Duodenal mucosa (tissue), 2 donors: ENCODE measurements at regions not wholly inside any gene's neighbourhood (a gene's known extent, or its start where the extent isn't known, plus 50 kb on each side); places are given as distances from the start of the nearest gene placed in this dataset.

Source experiments
- H3K27ac ChIP-seq: one replicate; pipeline ENCODE4 v1.7.0; 2013; ENCODE audit warnings: low read depth, low read length
- H3K27me3 ChIP-seq, 2 donors: one replicate each; pipeline ENCODE4 v1.7.0; 2013; ENCODE audit warnings: low read length in 2 of 2, control low read depth in 1 of 2; ENCODE audit not compliant: insufficient read depth in 2 of 2, control insufficient read depth in 1 of 2
- H3K36me3 ChIP-seq, 2 donors: one replicate each; pipeline ENCODE4 v1.7.0; 2013; ENCODE audit warnings: low read length in 2 of 2, control low read depth in 1 of 2; ENCODE audit not compliant: insufficient read depth in 2 of 2, control insufficient read depth in 1 of 2
- H3K4me1 ChIP-seq, 2 donors: one replicate each; pipeline ENCODE4 v1.7.0; 2013; ENCODE audit warnings: low read length in 2 of 2, control low read depth in 1 of 2; ENCODE audit not compliant: insufficient read depth in 2 of 2, control insufficient read depth in 1 of 2
- H3K4me3 ChIP-seq, 2 donors: one replicate each; pipeline ENCODE4 v1.7.0; 2013; ENCODE audit warnings: low read length in 2 of 2, low read depth in 1 of 2
- H3K9ac ChIP-seq, 2 donors: one replicate each; pipeline ENCODE4 v1.7.0; 2013; ENCODE audit warnings: low read length in 2 of 2, low read depth in 1 of 2
- H3K9me3 ChIP-seq, 2 donors: one replicate each; pipeline ENCODE4 v1.7.0; 2013; ENCODE audit warnings: low read length in 2 of 2, control low read depth in 1 of 2; ENCODE audit not compliant: control insufficient read depth in 1 of 2

DNA sequence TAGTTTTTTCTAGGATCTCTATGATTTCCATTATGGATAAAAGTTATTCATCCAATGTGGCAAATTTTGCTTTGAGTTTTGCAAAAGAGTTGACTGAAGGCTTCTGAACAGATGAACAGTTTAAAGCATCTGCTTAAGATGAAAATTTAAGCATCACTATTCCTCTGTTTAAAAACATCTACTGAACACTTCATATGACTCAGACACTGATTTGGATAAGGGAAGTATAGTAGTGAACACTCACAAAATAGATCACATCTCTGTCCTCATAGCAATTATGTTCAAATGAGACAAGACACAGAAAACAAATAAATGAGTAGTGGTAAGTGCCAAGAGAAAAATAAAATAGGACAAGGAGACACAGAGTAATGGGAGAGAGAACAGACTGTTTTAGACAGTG lies 157.3 kb downstream of the MBL2 start:
- H3K4me3 ChIP-seq: no peak overlapping the region
- H3K27me3 ChIP-seq: no peaks in the 10 kb centered on the region
- H3K36me3 ChIP-seq: no peaks in the 10 kb centered on the region
- H3K9me3 ChIP-seq: no peaks in the 10 kb centered on the region
- H3K9ac ChIP-seq: no peak overlapping the region
- H3K27ac ChIP-seq: no peak overlapping the region
- H3K4me1 ChIP-seq: no peaks in the 10 kb centered on the region

GRCh38 chr10:52615756-52616394 lies 156.7 kb downstream of the MBL2 start:
- no peaks in the 10 kb centered on the region for H3K9me3 ChIP-seq
- no peaks in the 10 kb centered on the region for H3K27me3 ChIP-seq
- H3K36me3 ChIP-seq: no peaks in the 10 kb centered on the region
- H3K9ac ChIP-seq: no peak overlapping the region
- no peaks in the 10 kb centered on the region for H3K4me1 ChIP-seq
- no peak overlapping the region for H3K27ac ChIP-seq
- no peak overlapping the region for H3K4me3 ChIP-seq

DNA sequence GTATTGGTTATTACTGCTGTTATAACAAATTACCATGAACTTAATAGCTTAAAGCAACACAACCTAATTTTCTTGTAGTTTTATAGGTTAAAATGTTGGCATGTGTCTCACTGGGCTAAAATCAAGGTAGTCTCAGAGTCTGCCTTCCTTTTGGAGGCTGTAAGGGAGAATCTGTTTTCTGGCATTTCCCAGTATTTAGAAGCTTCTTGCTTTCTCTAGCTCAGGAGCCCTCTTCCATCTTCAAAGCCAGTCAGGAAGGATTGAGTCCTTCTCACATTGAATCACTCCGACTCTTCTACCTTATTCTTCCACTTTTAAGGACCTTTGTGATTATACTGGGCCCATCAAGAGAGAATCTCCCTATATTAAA lies 156.2 kb downstream of the MBL2 start:
- no peak overlapping the region for H3K27ac ChIP-seq
- H3K27me3 ChIP-seq: no peaks in the 10 kb centered on the region
- H3K4me3 ChIP-seq: no peak overlapping the region
- no peaks in the 10 kb centered on the region for H3K36me3 ChIP-seq
- H3K4me1 ChIP-seq: no peaks in the 10 kb centered on the region
- no peaks in the 10 kb centered on the region for H3K9me3 ChIP-seq
- H3K9ac ChIP-seq: no peak overlapping the region

GRCh38 chr10:52617346-52617745 lies 155.2 kb downstream of the MBL2 start:
- Histone ChIP-seq H3K36me3 (no peaks in the 10 kb centered on the region), H3K9ac (no peak overlapping the region), H3K27me3 (no peaks in the 10 kb centered on the region), H3K4me1 (no peaks in the 10 kb centered on the region), H3K9me3 (no peaks in the 10 kb centered on the region), H3K4me3 (no peak overlapping the region), H3K27ac (no peak overlapping the region)

DNA sequence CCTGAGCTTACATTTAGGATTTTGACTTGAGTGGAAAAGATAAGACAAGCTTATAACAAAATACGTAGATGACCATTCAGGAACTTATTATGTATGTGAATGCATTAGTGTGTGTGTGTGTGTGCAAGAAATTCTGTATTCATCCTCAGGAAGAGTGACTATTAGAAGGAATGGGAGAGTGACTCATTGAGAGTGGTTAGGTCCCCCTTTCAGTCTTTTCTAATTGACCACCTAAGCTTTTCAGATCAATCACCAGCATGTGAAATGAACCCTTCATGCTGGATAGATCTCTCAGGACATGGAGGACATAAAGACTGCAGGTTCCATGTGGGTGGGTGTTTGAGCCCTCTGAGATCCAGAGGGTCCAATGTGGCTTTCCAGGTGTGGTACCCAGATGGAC lies 153.5 kb downstream of the MBL2 start:
- H3K9ac ChIP-seq: no peak overlapping the region
- no peak overlapping the region for H3K27ac ChIP-seq
- no peaks in the 10 kb centered on the region for H3K9me3 ChIP-seq
- H3K4me3 ChIP-seq: no peak overlapping the region
- H3K36me3 ChIP-seq: no peaks in the 10 kb centered on the region
- H3K4me1 ChIP-seq: no peaks in the 10 kb centered on the region
- no peaks in the 10 kb centered on the region for H3K27me3 ChIP-seq

GRCh38 chr10:52621635-52622079 lies 150.9 kb downstream of the MBL2 start:
- Histone ChIP-seq H3K36me3 (no peaks in the 10 kb centered on the region), H3K9ac (no peak overlapping the region), H3K4me3 (no peak overlapping the region), H3K9me3 (no peaks in the 10 kb centered on the region), H3K4me1 (no peaks in the 10 kb centered on the region), H3K27me3 (no peaks in the 10 kb centered on the region), H3K27ac (no peak overlapping the region)

GRCh38 chr10:52623761-52624160 lies 148.8 kb downstream of the MBL2 start:
- H3K9ac ChIP-seq: no peak overlapping the region

GRCh38 chr10:52627279-52627678 lies 145.3 kb downstream of the MBL2 start:
- Histone ChIP-seq H3K9ac (no peak overlapping the region), H3K4me3 (no peak overlapping the region), H3K4me1 (no peaks in the 10 kb centered on the region), H3K27ac (no peak overlapping the region), H3K9me3 (no peaks in the 10 kb centered on the region), H3K27me3 (no peaks in the 10 kb centered on the region), H3K36me3 (no peaks in the 10 kb centered on the region)

More at GRCh38 chr10:52623761-52624160, 148.8 kb downstream of the MBL2 start:
- Histone ChIP-seq H3K4me3 (no peak overlapping the region), H3K9me3 (no peaks in the 10 kb centered on the region), H3K4me1 (no peaks in the 10 kb centered on the region), H3K36me3 (no peaks in the 10 kb centered on the region), H3K27me3 (no peaks in the 10 kb centered on the region), H3K27ac (no peak overlapping the region)

- H3K4me1 ChIP-seq: no peaks in the 10 kb centered on the region
- H3K9me3 ChIP-seq: no peaks in the 10 kb centered on the region
- H3K36me3 ChIP-seq: no peaks in the 10 kb centered on the region
- no peak overlapping the region for H3K4me3 ChIP-seq
- no peaks in the 10 kb centered on the region for H3K27me3 ChIP-seq
- no peak overlapping the region for H3K27ac ChIP-seq
- H3K9ac ChIP-seq: no peak overlapping the region
These were observed 141.4 kb downstream of the MBL2 start for GRCh38 chr10:52631146-52631545.

- Histone ChIP-seq H3K4me3 (no peak overlapping the region), H3K9ac (no peak overlapping the region), H3K4me1 (no peaks in the 10 kb centered on the region), H3K27ac (no peak overlapping the region), H3K36me3 (no peaks in the 10 kb centered on the region), H3K27me3 (no peaks in the 10 kb centered on the region), H3K9me3 (no peaks in the 10 kb centered on the region)
These were observed 140.9 kb downstream of the MBL2 start for GRCh38 chr10:52631648-52632047.

- no peak overlapping the region for H3K27ac ChIP-seq
- H3K9ac ChIP-seq: no peak overlapping the region
- no peaks in the 10 kb centered on the region for H3K27me3 ChIP-seq
- H3K36me3 ChIP-seq: no peaks in the 10 kb centered on the region
- no peak overlapping the region for H3K4me3 ChIP-seq
- H3K4me1 ChIP-seq: no peaks in the 10 kb centered on the region
- no peaks in the 10 kb centered on the region for H3K9me3 ChIP-seq
These were observed 140.0 kb downstream of the MBL2 start for GRCh38 chr10:52632591-52632990.
